DOHH2 (cell line): ENCODE measurements at regions not wholly inside any gene's neighbourhood (a gene's known extent, or its start where the extent isn't known, plus 50 kb on each side); places are given as distances from the start of the nearest gene placed in this dataset.

ENCODE experiments used
- H3F3A ChIP-seq: fragments of 200-600 bp; sonication (generic), shearing (Covaris generic); 2 replicates; pipeline ENCODE4 v1.6.0; 2016; ENCODE audit warnings: antibody characterized with exemption, mild to moderate bottlenecking; ENCODE audit not compliant: control insufficient read depth, insufficient read depth
- H3K27ac ChIP-seq: fragments of 200-600 bp; sonication (generic); 2 replicates; pipeline ENCODE4 v1.5.1; 2014; ENCODE audit warnings: low read depth, mild to moderate bottlenecking, low read length, moderate library complexity
- H3K27me3 ChIP-seq: fragments of 200-600 bp; sonication (generic); 2 replicates; pipeline ENCODE4 v1.6.1; 2014; ENCODE audit warnings: mild to moderate bottlenecking, low read length, mixed read lengths; ENCODE audit not compliant: control insufficient read depth
- H3K36me3 ChIP-seq: fragments of 200-600 bp; sonication (generic); 2 replicates; pipeline ENCODE4 v1.6.1; 2014; ENCODE audit warnings: mild to moderate bottlenecking, low read length, moderate library complexity, mixed read lengths; ENCODE audit not compliant: control insufficient read depth
- H3K4me1 ChIP-seq: fragments of 200-600 bp; sonication (generic); 2 replicates; pipeline ENCODE4 v1.6.1; 2014; ENCODE audit warnings: mild to moderate bottlenecking, low read length, mixed read lengths; ENCODE audit not compliant: control insufficient read depth
- H3K4me2 ChIP-seq: fragments of 200-600 bp; sonication (generic); 2 replicates; pipeline ENCODE4 v1.6.0; 2014; ENCODE audit warnings: mild to moderate bottlenecking, low read length, moderate library complexity
- H3K4me3 ChIP-seq: fragments of 200-600 bp; sonication (generic); 2 replicates; pipeline ENCODE4 v1.5.1; 2014; ENCODE audit warnings: mild to moderate bottlenecking, low read length, mixed read lengths
- H3K79me2 ChIP-seq: fragments of 200-600 bp; sonication (generic); 2 replicates; pipeline ENCODE4 v1.6.1; 2014; ENCODE audit warnings: mild to moderate bottlenecking, low read length, mixed read lengths; ENCODE audit not compliant: control insufficient read depth
- H3K9me2 ChIP-seq: fragments of 200-600 bp; sonication (generic); replicated peaks from 2 replicates; pipeline ENCODE4 v1.6.1; 2014; ENCODE audit warnings: mild to moderate bottlenecking, low read length, mixed read lengths; ENCODE audit not compliant: control insufficient read depth
- H3K9me3 ChIP-seq: fragments of 200-600 bp; sonication (generic); 2 replicates; pipeline ENCODE4 v1.6.1; 2014; ENCODE audit warnings: antibody characterized with exemption, low read length, mixed read lengths; ENCODE audit not compliant: control insufficient read depth, insufficient read depth
- H4K20me1 ChIP-seq: fragments of 200-600 bp; sonication (generic); 2 replicates; pipeline ENCODE4 v1.6.0; 2014; ENCODE audit warnings: low read depth, mild to moderate bottlenecking, antibody characterized with exemption, low read length, moderate library complexity; ENCODE audit not compliant: control insufficient read depth, insufficient read depth
- EZH2phosphoT487 ChIP-seq: fragments of 200-600 bp; sonication (generic); IDR thresholded peaks from 2 replicates; pipeline ENCODE4 v1.6.1; 2017; ENCODE audit warnings: borderline replicate concordance, mild to moderate bottlenecking, antibody characterized with exemption, low read length, moderate library complexity, mixed read lengths
- TF ChIP-seq, protein P1 (sequence below): fragments of 200-600 bp; sonication (generic); IDR thresholded peaks from one replicate; pipeline ENCODE4 v1.5.1; 2014; ENCODE audit warnings: antibody characterized with exemption, mild to moderate bottlenecking, low read depth, low read length; ENCODE audit not compliant: poor library complexity, severe bottlenecking

DNA sequence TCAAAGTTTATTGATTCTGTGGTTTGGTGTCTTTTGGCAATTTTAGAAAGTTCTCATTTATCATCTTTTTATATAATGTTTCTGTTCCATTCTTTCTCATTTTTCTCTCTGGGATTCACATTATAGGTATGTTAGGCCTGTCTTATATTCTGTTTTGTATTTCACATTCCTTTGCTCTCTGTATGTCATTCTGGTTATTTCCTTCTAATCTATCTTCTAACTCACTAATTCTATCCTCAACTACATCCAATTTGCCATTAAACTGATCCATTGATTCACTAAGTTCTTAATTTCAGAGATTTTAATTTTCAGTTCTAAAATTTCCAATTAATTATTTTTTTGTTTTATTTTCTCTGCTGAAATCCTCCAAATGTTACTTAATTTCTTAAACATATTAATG, 234.8 kb downstream of the FOXD2 start:
- Histone ChIP-seq H3K79me2 (no peaks in the 10 kb centered on the region), H3K4me1 (peaks cover 4% of the 10 kb centered on the region; the same call in 1 of the 2 replicates), H3K4me3 (no peak overlapping the region), H4K20me1 (no peaks in the 10 kb centered on the region), H3K27ac (no peak overlapping the region), H3K9me3 (no peaks in the 10 kb centered on the region), H3K27me3 (0 out of 2 replicates have a peak, but pooled peaks cover 1% of the 10 kb centered on the region), H3K36me3 (no peaks in the 10 kb centered on the region), H3K9me2 (no peaks in the 10 kb centered on the region), H3F3A (no peaks in the 10 kb centered on the region), H3K4me2 (no peak overlapping the region)
- TF ChIP-seq, protein P1, sequence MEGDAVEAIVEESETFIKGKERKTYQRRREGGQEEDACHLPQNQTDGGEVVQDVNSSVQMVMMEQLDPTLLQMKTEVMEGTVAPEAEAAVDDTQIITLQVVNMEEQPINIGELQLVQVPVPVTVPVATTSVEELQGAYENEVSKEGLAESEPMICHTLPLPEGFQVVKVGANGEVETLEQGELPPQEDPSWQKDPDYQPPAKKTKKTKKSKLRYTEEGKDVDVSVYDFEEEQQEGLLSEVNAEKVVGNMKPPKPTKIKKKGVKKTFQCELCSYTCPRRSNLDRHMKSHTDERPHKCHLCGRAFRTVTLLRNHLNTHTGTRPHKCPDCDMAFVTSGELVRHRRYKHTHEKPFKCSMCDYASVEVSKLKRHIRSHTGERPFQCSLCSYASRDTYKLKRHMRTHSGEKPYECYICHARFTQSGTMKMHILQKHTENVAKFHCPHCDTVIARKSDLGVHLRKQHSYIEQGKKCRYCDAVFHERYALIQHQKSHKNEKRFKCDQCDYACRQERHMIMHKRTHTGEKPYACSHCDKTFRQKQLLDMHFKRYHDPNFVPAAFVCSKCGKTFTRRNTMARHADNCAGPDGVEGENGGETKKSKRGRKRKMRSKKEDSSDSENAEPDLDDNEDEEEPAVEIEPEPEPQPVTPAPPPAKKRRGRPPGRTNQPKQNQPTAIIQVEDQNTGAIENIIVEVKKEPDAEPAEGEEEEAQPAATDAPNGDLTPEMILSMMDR, result no peak
- no peak for TF ChIP-seq EZH2phosphoT487

DNA sequence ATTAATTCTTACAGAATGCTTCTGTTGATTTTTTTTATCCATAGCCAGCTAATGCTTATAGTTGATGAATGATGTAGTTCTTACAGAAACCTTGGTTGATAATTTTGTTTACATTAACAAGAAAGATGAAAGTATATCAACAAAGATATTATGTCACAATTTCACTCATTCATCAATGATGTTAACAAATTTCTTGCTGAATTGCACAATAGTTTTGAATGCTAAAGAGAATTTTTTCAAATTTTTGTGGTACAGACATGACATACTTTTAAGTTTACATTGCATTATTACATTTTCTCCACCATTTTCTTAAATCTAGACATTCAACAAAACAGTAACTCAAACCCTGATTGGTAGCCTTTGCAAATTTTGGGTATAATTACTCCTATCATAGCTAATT, 236.3 kb downstream of the FOXD2 start:
- no peaks in the 10 kb centered on the region for H3F3A ChIP-seq
- H3K36me3 ChIP-seq, result no peaks in the 10 kb centered on the region
- H3K27ac ChIP-seq, result no peak overlapping the region
- H3K9me2 ChIP-seq, result no peaks in the 10 kb centered on the region
- no peaks in the 10 kb centered on the region for H4K20me1 ChIP-seq
- no peak overlapping the region for H3K4me2 ChIP-seq
- TF ChIP-seq EZH2phosphoT487, result no peak
- TF ChIP-seq, protein P1, result no peak
- peaks cover under 1% of the 10 kb centered on the region; the same call in 1 of the 2 replicates for H3K4me1 ChIP-seq
- no peaks in the 10 kb centered on the region for H3K27me3 ChIP-seq
- H3K9me3 ChIP-seq, result no peaks in the 10 kb centered on the region
- no peaks in the 10 kb centered on the region for H3K79me2 ChIP-seq
- no peak overlapping the region for H3K4me3 ChIP-seq

DNA sequence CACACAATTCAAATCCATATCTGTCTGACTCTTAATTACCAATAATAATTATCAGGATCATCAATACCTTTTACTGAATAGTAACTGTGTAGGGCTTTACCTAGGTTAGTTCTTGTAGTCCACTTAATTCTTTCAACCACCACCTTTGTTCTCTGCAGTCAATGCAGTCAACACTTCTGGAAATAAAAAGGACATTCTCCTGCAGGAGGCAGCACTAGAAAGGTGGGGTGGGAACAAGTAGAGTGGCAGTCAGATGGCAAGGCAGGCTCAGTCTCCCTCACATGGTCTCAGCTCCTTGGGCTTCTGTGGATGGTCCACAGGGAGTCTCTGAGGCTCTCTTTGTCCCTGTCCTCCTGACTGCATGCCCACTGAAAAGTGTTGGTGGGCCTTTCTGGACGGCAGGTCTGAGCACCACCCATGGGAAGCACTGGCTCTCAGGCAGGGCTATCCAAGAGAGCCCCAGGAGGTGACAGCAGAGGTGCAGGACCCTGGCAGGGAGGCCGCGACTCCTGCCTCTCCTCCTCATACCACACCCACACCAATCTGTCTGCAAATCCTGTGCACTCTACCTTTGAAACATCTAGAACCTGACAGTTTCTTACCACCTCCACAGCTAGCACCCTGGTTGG, 237.3 kb downstream of the FOXD2 start:
- Histone ChIP-seq H3K36me3 (no peaks in the 10 kb centered on the region), H3K27ac (no peak overlapping the region), H4K20me1 (no peaks in the 10 kb centered on the region), H3K27me3 (no peaks in the 10 kb centered on the region), H3K4me3 (no peak overlapping the region), H3K4me2 (no peak overlapping the region), H3K9me3 (no peaks in the 10 kb centered on the region), H3K9me2 (no peaks in the 10 kb centered on the region), H3K79me2 (no peaks in the 10 kb centered on the region), H3F3A (no peaks in the 10 kb centered on the region), H3K4me1 (no peaks in the 10 kb centered on the region)
- no peak for TF ChIP-seq EZH2phosphoT487
- TF ChIP-seq, protein P1, result no peak
